ENCODE measurements at regions not wholly inside any gene's neighbourhood (a gene's known extent, or its start where the extent isn't known, plus 50 kb on each side); places are given as distances from the start of the nearest gene placed in this dataset.

- TF ChIP-seq CTCF (IDR thresholded peaks at IDR 0.05; ENCODE audit: low read depth, low read length) = no peak
- TF ChIP-seq EZH2phosphoT487 (IDR thresholded peaks at IDR 0.05; ENCODE audit: low read depth) = no peak
Measured at GRCh38 chr2:42965910-42966309, 173.5 kb upstream of the HAAO start.
